ENCODE measurements at regions not wholly inside any gene's neighbourhood (a gene's known extent, or its start where the extent isn't known, plus 50 kb on each side); places are given as distances from the start of the nearest gene placed in this dataset.

GRCh38 chr20:58116505-58116904 lies 111.9 kb downstream of the ANKRD60 start:
- TF ChIP-seq CTCF (conservative IDR thresholded peaks at IDR 0.05; ENCODE audit: low read length) (no peak), EZH2phosphoT487 (IDR thresholded peaks at IDR 0.05; ENCODE audit: borderline replicate concordance) (no peak)
